ENCODE measurements at regions not wholly inside any gene's neighbourhood (a gene's known extent, or its start where the extent isn't known, plus 50 kb on each side); places are given as distances from the start of the nearest gene placed in this dataset.
"Not testable (repeated sequence)": the region's sequence is repeated elsewhere in the genome, so short reads cannot be mapped to it uniquely, and the experiment has no call there.

GRCh38 chr5:2353211-2353610 lies 398.3 kb downstream of the IRX2 start:
- Mint-ChIP-seq H3K4me3 (no peak overlapping the region), H3K9me3 (peaks cover 10% of the 10 kb centered on the region), H3K36me3 (ENCODE audit: low read depth) (no peaks in the 10 kb centered on the region), H3K27me3 (ENCODE audit: insufficient read depth) (no peaks in the 10 kb centered on the region), H3K27ac (no peak overlapping the region), H3K4me1 (ENCODE audit: low read depth) (no peaks in the 10 kb centered on the region)
- intact Hi-C loops (cut with micrococcal nuclease) = no loop called here
- DNase-seq (ENCODE audit: low spot score) = no peak

- H3K9me3 Mint-ChIP-seq = peaks cover 14% of the 10 kb centered on the region
- no peaks in the 10 kb centered on the region for H3K4me1 Mint-ChIP-seq (ENCODE audit: low read depth)
- intact Hi-C loops (cut with micrococcal nuclease) = no loop called here
- no peaks in the 10 kb centered on the region for H3K36me3 Mint-ChIP-seq (ENCODE audit: low read depth)
- no peaks in the 10 kb centered on the region for H3K27me3 Mint-ChIP-seq (ENCODE audit: insufficient read depth)
- no peak overlapping the region for H3K4me3 Mint-ChIP-seq
- no peak overlapping the region for H3K27ac Mint-ChIP-seq
- no peak for DNase-seq (ENCODE audit: low spot score)
Observed at GRCh38 chr5:2352101-2352861, 399.2 kb downstream of the IRX2 start.

GRCh38 chr5:2349768-2350167 lies 401.7 kb downstream of the IRX2 start:
- H3K9me3 Mint-ChIP-seq; intact Hi-C loops (cut with micrococcal nuclease); H3K27ac Mint-ChIP-seq; H3K4me3 Mint-ChIP-seq; H3K36me3 Mint-ChIP-seq (ENCODE audit: low read depth); H3K27me3 Mint-ChIP-seq (ENCODE audit: insufficient read depth); H3K4me1 Mint-ChIP-seq (ENCODE audit: low read depth); DNase-seq (ENCODE audit: low spot score): not testable (repeated sequence)

GRCh38 chr5:2338686-2339085 lies 412.8 kb downstream of the IRX2 start:
- Mint-ChIP-seq H3K4me1 (ENCODE audit: low read depth) (no peaks in the 10 kb centered on the region), H3K27me3 (ENCODE audit: insufficient read depth) (no peaks in the 10 kb centered on the region), H3K27ac (no peak overlapping the region), H3K4me3 (no peak overlapping the region), H3K36me3 (ENCODE audit: low read depth) (no peaks in the 10 kb centered on the region), H3K9me3 (peaks cover 3% of the 10 kb centered on the region)
- no peak for DNase-seq (ENCODE audit: low spot score)
- intact Hi-C loops (cut with micrococcal nuclease) = no loop called here

- intact Hi-C loops (cut with micrococcal nuclease) = no loop called here
- no peak for DNase-seq (ENCODE audit: low spot score)
- peaks cover 17% of the 10 kb centered on the region for H3K9me3 Mint-ChIP-seq
- H3K27me3 Mint-ChIP-seq (ENCODE audit: insufficient read depth) = no peaks in the 10 kb centered on the region
- H3K4me3 Mint-ChIP-seq = no peak overlapping the region
- H3K4me1 Mint-ChIP-seq (ENCODE audit: low read depth) = no peaks in the 10 kb centered on the region
- H3K27ac Mint-ChIP-seq = no peak overlapping the region
- H3K36me3 Mint-ChIP-seq (ENCODE audit: low read depth) = no peaks in the 10 kb centered on the region
Observed at GRCh38 chr5:2335733-2336515, 415.6 kb downstream of the IRX2 start.

- no peak overlapping the region for H3K4me3 Mint-ChIP-seq
- no peaks in the 10 kb centered on the region for H3K4me1 Mint-ChIP-seq (ENCODE audit: low read depth)
- H3K9me3 Mint-ChIP-seq = peaks cover 20% of the 10 kb centered on the region
Observed at GRCh38 chr5:2335125-2335732, 416.2 kb downstream of the IRX2 start.

GRCh38 chr5:2334719-2335118 lies 416.8 kb downstream of the IRX2 start:
- Mint-ChIP-seq H3K36me3 (ENCODE audit: low read depth) (no peaks in the 10 kb centered on the region), H3K4me1 (ENCODE audit: low read depth) (no peaks in the 10 kb centered on the region), H3K4me3 (no peak overlapping the region), H3K27me3 (ENCODE audit: insufficient read depth) (no peaks in the 10 kb centered on the region), H3K27ac (no peak overlapping the region), H3K9me3 (peaks cover 20% of the 10 kb centered on the region)
- DNase-seq (ENCODE audit: low spot score) = no peak
- intact Hi-C loops (cut with micrococcal nuclease) = no loop called here

More at GRCh38 chr5:2335125-2335732, 416.2 kb downstream of the IRX2 start:
- no peak overlapping the region for H3K27ac Mint-ChIP-seq
- H3K36me3 Mint-ChIP-seq (ENCODE audit: low read depth) = no peaks in the 10 kb centered on the region
- intact Hi-C loops (cut with micrococcal nuclease) = no loop called here
- DNase-seq (ENCODE audit: low spot score) = no peak
- H3K27me3 Mint-ChIP-seq (ENCODE audit: insufficient read depth) = no peaks in the 10 kb centered on the region

- H3K4me1 Mint-ChIP-seq (ENCODE audit: low read depth) = no peaks in the 10 kb centered on the region
- peaks cover 20% of the 10 kb centered on the region for H3K9me3 Mint-ChIP-seq
Observed at GRCh38 chr5:2333291-2333690, 418.2 kb downstream of the IRX2 start.

GRCh38 chr5:2332521-2332920 lies 419.0 kb downstream of the IRX2 start:
- DNase-seq (ENCODE audit: low spot score) = no peak
- Mint-ChIP-seq H3K4me3 (no peak overlapping the region), H3K27ac (no peak overlapping the region), H3K4me1 (ENCODE audit: low read depth) (no peaks in the 10 kb centered on the region), H3K27me3 (ENCODE audit: insufficient read depth) (no peaks in the 10 kb centered on the region), H3K36me3 (ENCODE audit: low read depth) (no peaks in the 10 kb centered on the region), H3K9me3 (peaks cover 20% of the 10 kb centered on the region)
- intact Hi-C loops (cut with micrococcal nuclease) = no loop called here

More at GRCh38 chr5:2333291-2333690, 418.2 kb downstream of the IRX2 start:
- Mint-ChIP-seq H3K27me3 (ENCODE audit: insufficient read depth) (no peaks in the 10 kb centered on the region), H3K36me3 (ENCODE audit: low read depth) (no peaks in the 10 kb centered on the region), H3K27ac (no peak overlapping the region), H3K4me3 (no peak overlapping the region)
- no peak for DNase-seq (ENCODE audit: low spot score)
- intact Hi-C loops (cut with micrococcal nuclease) = no loop called here

- no peaks in the 10 kb centered on the region for H3K36me3 Mint-ChIP-seq (ENCODE audit: low read depth)
- no peaks in the 10 kb centered on the region for H3K27me3 Mint-ChIP-seq (ENCODE audit: insufficient read depth)
- H3K27ac Mint-ChIP-seq = no peak overlapping the region
- peaks cover 24% of the 10 kb centered on the region for H3K9me3 Mint-ChIP-seq
- no peak for DNase-seq (ENCODE audit: low spot score)
- intact Hi-C loops (cut with micrococcal nuclease) = no loop called here
- no peaks in the 10 kb centered on the region for H3K4me1 Mint-ChIP-seq (ENCODE audit: low read depth)
- H3K4me3 Mint-ChIP-seq = no peak overlapping the region
Observed at GRCh38 chr5:2330325-2331130, 420.9 kb downstream of the IRX2 start.

GRCh38 chr5:2329741-2330140 lies 421.7 kb downstream of the IRX2 start:
- Mint-ChIP-seq H3K27ac (no peak overlapping the region), H3K9me3 (peaks cover 24% of the 10 kb centered on the region), H3K4me3 (no peak overlapping the region), H3K27me3 (ENCODE audit: insufficient read depth) (no peaks in the 10 kb centered on the region), H3K36me3 (ENCODE audit: low read depth) (no peaks in the 10 kb centered on the region), H3K4me1 (ENCODE audit: low read depth) (no peaks in the 10 kb centered on the region)
- intact Hi-C loops (cut with micrococcal nuclease) = no loop called here
- no peak for DNase-seq (ENCODE audit: low spot score)

- no peak for DNase-seq (ENCODE audit: low spot score)
- intact Hi-C loops (cut with micrococcal nuclease) = no loop called here
- Mint-ChIP-seq H3K4me3 (no peak overlapping the region), H3K27me3 (ENCODE audit: insufficient read depth) (peaks cover 3% of the 10 kb centered on the region), H3K27ac (no peak overlapping the region), H3K36me3 (ENCODE audit: low read depth) (no peaks in the 10 kb centered on the region), H3K9me3 (peaks cover 21% of the 10 kb centered on the region), H3K4me1 (ENCODE audit: low read depth) (no peaks in the 10 kb centered on the region)
Observed at GRCh38 chr5:2326601-2327000, 424.9 kb downstream of the IRX2 start.
